MM.1S (cell line): ENCODE measurements at regions not wholly inside any gene's neighbourhood (a gene's known extent, or its start where the extent isn't known, plus 50 kb on each side); places are given as distances from the start of the nearest gene placed in this dataset.

Source experiments
- DNase-seq: peaks from one replicate; pipeline ENCODE4 v3.0.0-alpha.2; 2015
- H2AFZ ChIP-seq: fragments of 300-600 bp; sonication (generic); 2 replicates; pipeline ENCODE4 v1.6.0; 2016; ENCODE audit warnings: antibody characterized with exemption, low read length
- H3F3A ChIP-seq: fragments of 300-600 bp; sonication (generic); 2 replicates; pipeline ENCODE4 v1.6.1; 2016; ENCODE audit warnings: mild to moderate bottlenecking, antibody characterized with exemption, low read length, moderate library complexity, mixed read lengths; ENCODE audit not compliant: insufficient read depth
- H3K27ac ChIP-seq: fragments of 300-600 bp; sonication (generic); 2 replicates; pipeline ENCODE4 v1.5.1; 2016; ENCODE audit warnings: mild to moderate bottlenecking, low read length
- H3K27me3 ChIP-seq: fragments of 300-600 bp; sonication (generic); replicated peaks from 2 replicates; pipeline ENCODE4 v1.6.0; 2016; ENCODE audit warnings: low read length; ENCODE audit not compliant: insufficient read depth
- H3K36me3 ChIP-seq: fragments of 300-600 bp; sonication (generic); replicated peaks from 2 replicates; pipeline ENCODE4 v1.6.1; 2016; ENCODE audit warnings: mild to moderate bottlenecking, low read length, mixed read lengths; ENCODE audit not compliant: insufficient read depth
- H3K4me1 ChIP-seq: fragments of 300-600 bp; sonication (generic); 2 replicates; pipeline ENCODE4 v1.6.1; 2016; ENCODE audit warnings: low read length, mixed read lengths
- H3K4me2 ChIP-seq: fragments of 300-600 bp; sonication (generic); 2 replicates; pipeline ENCODE4 v1.6.0; 2016; ENCODE audit warnings: low read depth, low read length
- H3K4me3 ChIP-seq: fragments of 300-600 bp; sonication (generic); 2 replicates; pipeline ENCODE4 v1.5.1; 2016; ENCODE audit warnings: low read length, mixed read lengths
- H3K79me2 ChIP-seq: fragments of 300-600 bp; sonication (generic); 2 replicates; pipeline ENCODE4 v1.6.1; 2016; ENCODE audit warnings: mixed run types, low read length, mixed read lengths
- H3K9ac ChIP-seq: fragments of 300-600 bp; sonication (generic); 2 replicates; pipeline ENCODE4 v1.6.1; 2016; ENCODE audit warnings: low read length, mixed read lengths
- H3K9me2 ChIP-seq: fragments of 300-600 bp; sonication (generic); replicated peaks from 2 replicates; pipeline ENCODE4 v1.6.1; 2016; ENCODE audit warnings: mild to moderate bottlenecking, low read length, mixed read lengths; ENCODE audit not compliant: insufficient read depth
- H3K9me3 ChIP-seq: fragments of 300-600 bp; sonication (generic); replicated peaks from 2 replicates; pipeline ENCODE4 v1.6.1; 2016; ENCODE audit warnings: mild to moderate bottlenecking, low read length, mixed read lengths; ENCODE audit not compliant: insufficient read depth
- H4K20me1 ChIP-seq: fragments of 300-600 bp; sonication (generic); 2 replicates; pipeline ENCODE4 v1.6.1; 2016; ENCODE audit warnings: mild to moderate bottlenecking, low read length, moderate library complexity, mixed read lengths; ENCODE audit not compliant: insufficient read depth
- CTCF ChIP-seq: fragments of 300-600 bp; sonication (generic); IDR thresholded peaks from 2 replicates; pipeline ENCODE4 v1.5.1; 2016; ENCODE audit warnings: antibody characterized with exemption, low read length, mixed read lengths
- EZH2 ChIP-seq: fragments of 300-600 bp; sonication (generic); optimal IDR thresholded peaks from 2 replicates; pipeline ENCODE3; 2017; ENCODE audit warnings: low read depth, mild to moderate bottlenecking, antibody characterized with exemption, low read length, mixed read lengths
- EZH2phosphoT487 ChIP-seq: fragments of 300-600 bp; sonication (generic); IDR thresholded peaks from 2 replicates; pipeline ENCODE4 v1.6.1; 2018; ENCODE audit warnings: antibody characterized with exemption, low read length

- Histone ChIP-seq H4K20me1 (no peaks in the 10 kb centered on the region), H3K27me3 (no peaks in the 10 kb centered on the region), H3F3A (no peaks in the 10 kb centered on the region), H3K79me2 (no peaks in the 10 kb centered on the region), H3K4me1 (no peaks in the 10 kb centered on the region), H3K36me3 (no peaks in the 10 kb centered on the region), H3K4me3 (no peak overlapping the region), H3K9me3 (no peaks in the 10 kb centered on the region), H3K27ac (no peak overlapping the region), H3K9ac (no peak overlapping the region), H3K9me2 (no peaks in the 10 kb centered on the region), H2AFZ (no peak overlapping the region), H3K4me2 (no peak overlapping the region)
- DNase-seq, result no peak
- TF ChIP-seq EZH2 (no peak), CTCF (no peak), EZH2phosphoT487 (no peak)
Measured at GRCh38 chr7:136605532-136606329, 262.7 kb upstream of the CHRM2 start.

GRCh38 chr7:136601772-136602171 is 266.7 kb upstream of the CHRM2 start:
- Histone ChIP-seq H3F3A (no peaks in the 10 kb centered on the region), H3K9me3 (no peaks in the 10 kb centered on the region), H3K4me2 (no peak overlapping the region), H3K27ac (no peak overlapping the region), H3K36me3 (no peaks in the 10 kb centered on the region), H3K9me2 (no peaks in the 10 kb centered on the region), H3K4me1 (no peaks in the 10 kb centered on the region), H3K79me2 (no peaks in the 10 kb centered on the region), H2AFZ (no peak overlapping the region), H3K9ac (no peak overlapping the region), H4K20me1 (no peaks in the 10 kb centered on the region), H3K27me3 (no peaks in the 10 kb centered on the region), H3K4me3 (no peak overlapping the region)
- DNase-seq, result no peak
- TF ChIP-seq CTCF (no peak), EZH2 (no peak), EZH2phosphoT487 (no peak)

GRCh38 chr7:136600475-136600874 is 268.0 kb upstream of the CHRM2 start:
- no peak for TF ChIP-seq CTCF
- no peak for TF ChIP-seq EZH2
- no peak for TF ChIP-seq EZH2phosphoT487
- H2AFZ ChIP-seq, result no peak overlapping the region
- H3K36me3 ChIP-seq, result no peaks in the 10 kb centered on the region
- no peak overlapping the region for H3K4me3 ChIP-seq
- DNase-seq, result no peak
- H3K9me2 ChIP-seq, result no peaks in the 10 kb centered on the region
- H3K9ac ChIP-seq, result no peak overlapping the region
- H3K27ac ChIP-seq, result no peak overlapping the region
- H3K9me3 ChIP-seq, result no peaks in the 10 kb centered on the region
- H3K79me2 ChIP-seq, result no peaks in the 10 kb centered on the region
- no peaks in the 10 kb centered on the region for H3K27me3 ChIP-seq
- no peak overlapping the region for H3K4me2 ChIP-seq
- H3K4me1 ChIP-seq, result no peaks in the 10 kb centered on the region
- no peaks in the 10 kb centered on the region for H4K20me1 ChIP-seq
- H3F3A ChIP-seq, result no peaks in the 10 kb centered on the region
